Stimulated activated CD4-positive, alpha-beta T cell treated with anti-CD3 and anti-CD28 coated beads, Interleukin-2, amount 100 ng/mL, for 4 hours (primary cell): ENCODE measurements at regions not wholly inside any gene's neighbourhood (a gene's known extent, or its start where the extent isn't known, plus 50 kb on each side); places are given as distances from the start of the nearest gene placed in this dataset.

ENCODE experiments used
- DNase-seq: peaks from one replicate; pipeline ENCODE4 v3.0.0-alpha.2; 2020; ENCODE audit warnings: low read depth

GRCh38 chr12:24473097-24473496 is 475.8 kb downstream of the BCAT1 start:
- no peak for DNase-seq

- DNase-seq: no peak
Observed at GRCh38 chr12:24470050-24470449, 478.9 kb downstream of the BCAT1 start.

- DNase-seq: no peak
Observed at GRCh38 chr12:24469089-24469488, 479.8 kb downstream of the BCAT1 start.

GRCh38 chr12:24467226-24467625 is 481.7 kb downstream of the BCAT1 start:
- no peak for DNase-seq

DNA sequence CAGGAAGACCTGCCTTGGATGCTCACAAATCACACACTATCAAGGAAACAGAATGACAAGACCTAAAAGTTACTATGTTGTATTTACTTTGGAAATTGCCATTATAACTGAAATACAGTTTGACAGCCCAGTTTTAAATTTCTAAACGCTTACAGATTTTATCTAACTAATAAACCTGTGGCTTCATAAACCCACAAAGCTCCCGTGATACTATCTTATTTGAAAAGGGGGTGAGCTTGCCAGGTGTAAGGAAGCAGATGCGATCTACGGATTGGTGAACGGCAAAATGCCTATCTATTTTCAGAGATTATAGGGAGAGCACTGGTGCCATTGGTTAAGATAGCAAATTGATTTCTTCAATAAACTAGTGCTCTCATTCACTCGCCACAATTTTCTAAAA is 485.5 kb downstream of the BCAT1 start:
- DNase-seq: no peak

DNA sequence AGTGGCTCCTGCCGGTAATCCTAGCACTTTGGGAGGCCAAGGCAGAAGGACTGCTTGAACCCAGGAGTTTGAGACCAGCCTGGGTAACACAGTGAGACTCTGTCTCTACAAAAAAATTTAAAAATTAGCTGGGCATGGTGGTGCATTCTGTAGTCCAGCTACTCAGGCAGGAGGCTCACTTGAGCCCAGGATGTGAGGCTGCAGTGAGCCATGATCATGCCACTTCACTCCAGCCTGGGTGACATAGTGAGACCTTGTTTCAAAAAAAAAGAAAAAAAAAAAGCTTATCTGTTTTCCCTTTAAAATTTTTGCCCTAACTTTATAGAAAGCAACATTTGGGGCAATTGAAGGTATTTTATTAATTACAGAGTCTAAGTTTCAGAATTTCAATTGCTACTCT is 486.0 kb downstream of the BCAT1 start:
- no peak for DNase-seq

DNA sequence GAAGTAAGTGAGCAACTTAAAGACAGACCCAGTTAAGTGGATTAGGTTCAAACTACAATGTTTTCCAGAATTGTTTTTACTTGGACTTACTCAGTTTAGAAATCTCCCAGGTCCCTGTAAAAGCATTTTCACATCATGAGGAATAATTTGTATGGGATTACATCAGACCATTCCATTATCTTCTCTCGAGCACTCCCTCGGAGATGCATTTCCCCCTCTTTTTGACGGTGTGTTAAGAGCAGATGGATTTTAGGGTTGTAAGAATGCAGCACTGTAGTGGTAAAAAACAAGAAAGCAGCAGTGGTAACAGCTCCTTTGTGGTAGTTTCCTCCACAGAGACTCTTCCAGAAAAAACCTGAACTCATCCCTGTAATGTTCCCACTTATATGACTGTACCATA is 488.4 kb downstream of the BCAT1 start:
- no peak for DNase-seq

GRCh38 chr12:24460099-24460498 is 488.8 kb downstream of the BCAT1 start:
- DNase-seq: no peak

DNA sequence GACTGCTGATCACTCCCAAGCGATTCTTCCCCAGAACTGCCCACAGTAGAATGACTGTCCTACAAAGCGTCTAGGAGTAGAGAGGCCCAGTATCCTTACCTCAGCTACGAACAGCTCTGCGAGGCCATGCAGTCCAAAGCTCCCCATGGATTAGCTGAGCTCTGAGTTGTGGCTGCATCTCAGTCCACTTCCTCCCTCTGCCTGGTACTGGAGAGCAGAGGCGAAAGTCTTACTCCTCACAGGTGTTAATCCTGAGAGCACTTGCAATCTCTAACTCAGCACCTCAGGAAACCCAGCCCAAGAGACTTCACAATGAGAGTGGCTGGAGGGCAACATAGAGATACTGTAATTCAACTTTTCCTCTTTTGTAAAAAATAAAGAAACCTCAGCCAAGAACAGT is 493.1 kb downstream of the BCAT1 start:
- no peak for DNase-seq

DNA sequence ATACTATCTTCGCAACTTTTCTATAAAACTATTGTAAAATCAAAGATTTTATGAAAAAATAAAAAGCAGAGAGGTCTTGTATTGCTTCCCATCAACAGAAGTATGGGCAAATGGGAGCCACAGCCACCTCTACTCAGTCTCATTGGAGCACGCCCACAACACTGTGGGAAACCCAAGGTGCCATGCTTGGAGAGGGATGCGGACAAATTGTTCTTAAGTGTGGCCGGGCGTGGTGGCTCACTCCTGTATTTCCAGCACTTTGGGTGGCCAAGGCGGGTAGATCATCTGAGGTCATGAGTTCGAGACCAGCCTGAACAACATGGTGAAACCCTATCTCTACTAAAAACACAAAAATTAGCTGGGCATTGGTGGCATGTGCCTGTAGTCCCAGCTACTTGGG is 498.2 kb upstream of the SOX5 start:
- DNase-seq: no peak

DNA sequence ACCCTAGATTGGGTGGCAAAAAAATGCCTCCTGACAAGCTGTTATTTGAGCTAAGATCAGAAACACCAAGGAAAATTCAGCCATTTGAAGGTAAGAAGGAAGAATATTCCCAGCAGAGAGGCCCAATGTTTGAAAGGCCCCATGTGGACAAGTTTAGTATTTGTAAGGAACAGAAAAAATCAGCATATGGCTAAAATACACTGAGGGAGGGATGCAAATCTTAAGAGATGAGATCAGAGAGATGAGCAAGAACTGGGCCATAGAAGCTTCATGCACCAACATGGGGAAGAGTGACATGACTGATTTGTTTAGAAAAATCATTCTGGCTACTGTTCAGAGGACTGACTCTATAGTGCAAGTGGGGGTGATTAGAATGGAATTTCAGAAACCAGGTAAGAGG is 496.8 kb upstream of the SOX5 start:
- DNase-seq: no peak

- no peak for DNase-seq
Observed at GRCh38 chr12:24444634-24445033, 495.2 kb upstream of the SOX5 start.

DNA sequence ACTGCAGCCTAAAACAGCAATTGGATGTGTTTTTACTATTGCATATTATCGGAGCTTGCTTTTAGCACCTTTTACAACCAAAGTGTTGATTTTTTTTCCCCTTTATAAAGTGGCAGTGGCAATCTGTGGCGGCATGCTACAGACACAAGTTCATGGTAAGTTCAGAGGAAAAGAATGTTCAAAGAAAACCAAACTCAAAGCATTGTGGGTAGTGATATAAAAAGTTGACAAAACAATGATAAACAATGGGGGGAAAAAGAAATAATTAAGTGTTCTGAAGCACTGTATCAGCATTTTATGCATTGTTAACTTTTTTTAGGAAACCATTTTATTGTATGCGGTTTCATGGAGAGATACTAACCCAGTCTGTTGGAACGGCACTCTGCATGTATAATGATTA is 492.0 kb upstream of the SOX5 start:
- DNase-seq: no peak

- no peak for DNase-seq
Observed at GRCh38 chr12:24436667-24437066, 487.2 kb upstream of the SOX5 start.

- no peak for DNase-seq
Observed at GRCh38 chr12:24431872-24432271, 482.4 kb upstream of the SOX5 start.

GRCh38 chr12:24427776-24428175 is 478.3 kb upstream of the SOX5 start:
- DNase-seq: no peak

GRCh38 chr12:24425601-24425970 is 476.1 kb upstream of the SOX5 start:
- no peak for DNase-seq

- no peak for DNase-seq
Observed at GRCh38 chr12:24424889-24425600, 475.6 kb upstream of the SOX5 start.

DNA sequence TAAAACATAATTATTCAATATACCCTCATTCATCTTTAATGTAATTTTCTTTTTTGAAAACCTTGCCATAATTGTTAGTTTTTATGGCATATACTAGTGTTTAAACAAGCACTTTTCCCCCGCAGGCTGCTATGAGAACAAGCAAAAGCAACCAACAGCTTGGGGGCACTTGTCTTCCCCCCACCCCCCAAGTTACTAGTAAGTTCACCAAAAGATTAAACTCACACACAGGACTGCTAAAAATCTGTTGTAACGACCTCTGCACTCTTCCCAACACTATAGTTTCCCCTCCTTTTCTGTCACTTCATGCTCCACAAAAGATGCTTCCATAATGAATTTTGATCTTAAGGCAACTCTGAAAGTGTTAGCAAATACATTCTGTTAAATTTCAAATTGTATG is 474.9 kb upstream of the SOX5 start:
- no peak for DNase-seq

DNA sequence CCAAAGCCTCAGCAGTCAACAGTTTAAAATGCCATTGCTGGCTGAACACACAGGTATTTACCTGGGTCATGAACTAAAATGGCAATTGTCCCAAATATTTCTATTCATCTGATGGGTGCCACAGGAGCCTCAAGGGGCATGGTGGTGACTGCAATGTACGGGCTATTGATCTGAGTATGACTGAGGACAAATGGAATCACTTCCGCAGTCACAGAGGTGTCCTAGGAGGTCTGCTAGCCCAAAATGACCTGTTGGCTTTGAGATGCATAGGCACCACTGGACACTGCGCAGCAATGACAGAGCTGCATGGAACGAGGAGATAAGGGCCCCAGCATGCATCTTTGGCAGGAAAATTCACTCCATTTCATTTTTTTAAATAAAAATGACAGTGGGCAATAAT is 474.1 kb upstream of the SOX5 start:
- DNase-seq: no peak

- DNase-seq: no peak
Observed at GRCh38 chr12:24421759-24422158, 472.3 kb upstream of the SOX5 start.

DNA sequence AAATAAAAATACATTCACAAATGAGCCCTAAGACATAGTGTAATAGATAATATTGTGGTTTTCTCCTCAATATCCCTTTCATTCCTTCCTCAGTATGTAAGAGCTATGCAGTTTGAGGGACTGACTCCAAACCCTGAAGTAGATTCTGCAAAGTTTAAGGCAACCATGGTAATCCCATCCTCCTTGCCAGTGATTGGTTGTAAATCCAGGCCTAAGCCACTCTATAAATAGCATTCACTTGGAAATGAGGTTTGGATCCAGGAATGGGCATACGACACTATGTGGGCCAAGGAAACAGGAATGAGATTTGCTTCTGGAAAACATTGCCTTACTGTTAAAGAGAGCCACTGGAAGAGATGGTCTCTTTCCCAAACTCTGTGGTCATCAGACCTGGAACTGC is 468.7 kb upstream of the SOX5 start:
- DNase-seq: no peak

DNA sequence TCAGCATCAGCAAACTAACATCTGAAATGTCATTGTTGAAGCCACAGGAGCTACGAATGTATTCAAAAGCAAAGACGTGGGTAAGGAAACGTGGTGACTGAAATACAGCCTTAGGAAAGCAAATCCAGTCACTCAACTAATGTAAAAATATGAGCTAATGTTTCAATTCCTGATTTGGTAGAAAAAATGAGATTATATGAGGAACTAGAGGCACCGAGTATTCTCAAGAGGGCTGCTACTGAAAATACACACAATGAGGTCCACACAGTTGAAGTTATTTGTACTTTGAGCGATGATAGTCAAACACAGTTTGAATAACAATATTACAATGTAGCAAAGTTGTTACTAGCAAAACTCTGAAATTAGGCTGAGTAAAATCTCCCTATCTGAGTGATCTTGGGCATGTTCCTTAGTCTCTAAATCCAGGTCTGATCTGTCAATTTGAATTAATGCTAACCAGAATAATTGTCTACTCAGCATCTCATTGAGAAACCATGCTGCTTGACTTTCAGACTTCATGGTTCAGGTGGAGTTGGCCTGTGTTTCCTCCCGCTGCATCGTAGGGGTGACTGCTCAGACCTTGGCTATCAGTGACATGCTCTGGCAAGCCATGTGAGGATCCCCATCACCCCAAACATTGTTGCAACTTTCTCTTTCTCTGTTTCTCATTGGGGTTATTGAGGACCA is 467.1 kb upstream of the SOX5 start:
- no peak for DNase-seq

DNA sequence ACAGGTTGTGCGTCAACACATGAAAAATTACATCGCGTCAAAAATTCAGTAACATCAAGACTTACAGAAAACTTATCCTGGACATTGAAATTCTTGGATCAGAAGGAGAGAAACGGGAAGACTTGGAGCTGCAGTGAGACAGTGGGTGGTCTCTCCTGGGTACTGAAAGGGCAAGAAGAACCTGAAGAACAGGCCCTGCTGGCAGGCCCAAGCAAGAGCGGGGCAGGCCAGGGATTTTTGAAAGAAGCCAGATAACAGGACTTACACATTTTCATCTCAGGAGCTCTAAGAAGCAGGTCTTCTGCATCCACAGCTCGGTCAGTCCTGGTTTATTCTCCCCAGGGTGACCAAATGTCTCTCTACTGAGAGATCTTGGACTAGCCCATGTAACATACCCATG is 466.5 kb upstream of the SOX5 start:
- no peak for DNase-seq
